Activated B cell treated with CpG ODN at 0.5 μM for 24 hours (primary cell): ENCODE measurements at regions not wholly inside any gene's neighbourhood (a gene's known extent, or its start where the extent isn't known, plus 50 kb on each side); places are given as distances from the start of the nearest gene placed in this dataset.

Experiments used
- ATAC-seq: fragments of 200-7000 bp; cut with Tn5 transposase; one replicate; pipeline ENCODE4 v1.10.0; 2021; ENCODE audit warnings: low read depth, mild to moderate bottlenecking, moderate library complexity
- CTCF ChIA-PET: fragments of 350-600 bp; sonication (Branson Sonifier 250); formaldehyde crosslinking; loops from one replicate; lab custom pipeline; 2021; ENCODE audit warnings: antibody characterized with exemption; lab: Charles Lee
- POLR2A ChIA-PET: fragments of 350-600 bp; sonication (Branson Sonifier 250); formaldehyde crosslinking; loops from one replicate; lab custom pipeline; 2021; ENCODE audit warnings: antibody characterized with exemption; lab: Charles Lee
- DNase-seq: peaks from one replicate; pipeline ENCODE4 v3.0.0; 2022
- H3K27ac Mint-ChIP-seq: one replicate; pipeline ENCODE4 v1.8.0; 2020; ENCODE audit warnings: mixed read lengths
- H3K27me3 Mint-ChIP-seq: one replicate; pipeline ENCODE4 v1.8.0; 2021; ENCODE audit warnings: mixed read lengths
- H3K36me3 Mint-ChIP-seq: one replicate; pipeline ENCODE4 v1.8.0; 2021; ENCODE audit warnings: low read depth, mixed read lengths
- H3K4me1 Mint-ChIP-seq: one replicate; pipeline ENCODE4 v1.8.0; 2021; ENCODE audit warnings: mixed read lengths
- H3K4me3 Mint-ChIP-seq: one replicate; pipeline ENCODE4 v1.8.0; 2020; ENCODE audit warnings: mild to moderate bottlenecking, mixed read lengths
- H3K9me3 Mint-ChIP-seq: one replicate; pipeline ENCODE4 v1.8.0; 2020; ENCODE audit warnings: mixed read lengths
- CTCF ChIP-seq: fragments of 200-600 bp; IDR thresholded peaks from one replicate; pipeline ENCODE4 v1.8.0; 2022; ENCODE audit warnings: antibody characterized with exemption, mild to moderate bottlenecking
- intact Hi-C: fragments of 100-400 bp; cut with micrococcal nuclease; formaldehyde crosslinking; loops from one replicate; pipeline ENCODE4 v1.15.1; 2024

DNA sequence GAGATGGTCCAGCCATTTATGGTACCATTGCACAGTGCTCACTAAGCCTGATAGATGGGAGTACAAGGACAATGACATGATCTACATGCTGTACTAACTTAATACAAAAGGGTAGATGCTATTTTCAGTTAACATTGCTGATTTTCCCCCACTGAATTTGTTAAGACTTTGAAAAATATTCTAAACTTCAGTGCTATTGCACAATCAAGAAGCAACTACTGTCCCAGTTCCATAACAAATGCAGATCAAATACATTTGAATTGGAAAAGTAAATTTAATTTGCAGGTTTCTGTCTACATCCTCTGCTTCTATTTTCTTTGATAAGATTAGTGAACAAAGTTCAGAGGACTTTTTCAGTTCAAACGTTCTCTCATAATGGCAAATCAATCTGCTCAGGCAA lies 366.8 kb upstream of the FGF13 start:
- DNase-seq (no peak), ATAC-seq (no peak)
- no peak overlapping the region for H3K4me3 Mint-ChIP-seq
- H3K4me1 Mint-ChIP-seq: no peaks in the 10 kb centered on the region
- intact Hi-C loops: no loop called here
- no peaks in the 10 kb centered on the region for H3K36me3 Mint-ChIP-seq
- no peaks in the 10 kb centered on the region for H3K27me3 Mint-ChIP-seq
- ChIA-PET CTCF (no interaction called here), POLR2A (no interaction called here)
- no peaks in the 10 kb centered on the region for H3K9me3 Mint-ChIP-seq
- TF ChIP-seq CTCF: no peak
- no peak overlapping the region for H3K27ac Mint-ChIP-seq

- DNase-seq (no peak), ATAC-seq (no peak)
- TF ChIP-seq CTCF: no peak
- H3K27ac Mint-ChIP-seq: no peak overlapping the region
- no peaks in the 10 kb centered on the region for H3K27me3 Mint-ChIP-seq
- ChIA-PET POLR2A (no interaction called here), CTCF (no interaction called here)
- no peaks in the 10 kb centered on the region for H3K9me3 Mint-ChIP-seq
- no peak overlapping the region for H3K4me3 Mint-ChIP-seq
- no peaks in the 10 kb centered on the region for H3K36me3 Mint-ChIP-seq
- no peaks in the 10 kb centered on the region for H3K4me1 Mint-ChIP-seq
- intact Hi-C loops: no loop called here
Observed at GRCh38 chrX:139077281-139078250, 366.0 kb upstream of the FGF13 start.

GRCh38 chrX:139063364-139063763 lies 351.8 kb upstream of the FGF13 start:
- ATAC-seq (no peak), DNase-seq (no peak)
- Mint-ChIP-seq H3K36me3 (no peaks in the 10 kb centered on the region), H3K4me1 (no peaks in the 10 kb centered on the region), H3K27ac (no peak overlapping the region), H3K4me3 (no peak overlapping the region), H3K27me3 (no peaks in the 10 kb centered on the region), H3K9me3 (peaks cover 4% of the 10 kb centered on the region)
- ChIA-PET POLR2A (no interaction called here), CTCF (no interaction called here)
- intact Hi-C loops: no loop called here
- no peak for TF ChIP-seq CTCF

- TF ChIP-seq CTCF: no peak
- no peaks in the 10 kb centered on the region for H3K27me3 Mint-ChIP-seq
- no peak overlapping the region for H3K4me3 Mint-ChIP-seq
- ChIA-PET CTCF (no interaction called here), POLR2A (no interaction called here)
- ATAC-seq (no peak), DNase-seq (no peak)
- intact Hi-C loops: no loop called here
- no peaks in the 10 kb centered on the region for H3K36me3 Mint-ChIP-seq
- no peaks in the 10 kb centered on the region for H3K4me1 Mint-ChIP-seq
- no peak overlapping the region for H3K27ac Mint-ChIP-seq
- peaks cover 4% of the 10 kb centered on the region for H3K9me3 Mint-ChIP-seq
Observed at GRCh38 chrX:139058831-139059495, 347.4 kb upstream of the FGF13 start.

DNA sequence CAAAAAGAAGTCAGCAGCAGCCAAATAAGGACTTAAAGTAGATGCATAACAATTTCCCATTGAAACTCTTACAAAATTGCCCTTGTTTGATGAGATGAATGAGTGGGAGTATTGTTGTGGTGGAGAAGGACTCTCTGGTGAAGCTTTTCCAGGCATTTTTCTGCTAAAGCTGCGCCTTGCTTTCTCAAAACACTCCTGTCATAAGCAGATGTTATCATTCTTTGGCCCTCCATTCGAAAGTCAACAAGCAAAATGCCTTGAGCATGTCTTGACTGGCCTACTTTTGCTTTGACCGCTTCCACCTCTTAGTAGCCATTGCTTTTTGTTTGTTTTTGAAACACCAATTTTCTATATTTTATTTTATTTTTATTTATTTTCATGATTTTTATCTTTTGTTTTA lies 340.9 kb upstream of the FGF13 start:
- Mint-ChIP-seq H3K36me3 (no peaks in the 10 kb centered on the region), H3K27ac (no peak overlapping the region), H3K9me3 (peaks cover 4% of the 10 kb centered on the region), H3K4me1 (no peaks in the 10 kb centered on the region), H3K27me3 (no peaks in the 10 kb centered on the region), H3K4me3 (no peak overlapping the region)
- DNase-seq: no peak
- CTCF ChIA-PET: no interaction called here
- no peak for ATAC-seq
- POLR2A ChIA-PET: no interaction called here
- intact Hi-C loops: no loop called here
- TF ChIP-seq CTCF: no peak
